HG02970 (cell line): ENCODE measurements at regions not wholly inside any gene's neighbourhood (a gene's known extent, or its start where the extent isn't known, plus 50 kb on each side); places are given as distances from the start of the nearest gene placed in this dataset.
"Not testable (repeated sequence)": the region's sequence is repeated elsewhere in the genome, so short reads cannot be mapped to it uniquely, and the experiment has no call there.

Experiments
- ATAC-seq: cut with Tn5 transposase; IDR thresholded peaks from one replicate; pipeline ENCODE4 v1.9.1; 2021; ENCODE audit warnings: mild to moderate bottlenecking, moderate library complexity, moderate number of reproducible peaks; ENCODE audit not compliant: unreplicated experiment, low FRiP score

GRCh38 chr10:3968727-3969126 lies 183.7 kb upstream of the KLF6 start:
- no peak for ATAC-seq

GRCh38 chr10:3964516-3964915 lies 179.5 kb upstream of the KLF6 start:
- no peak for ATAC-seq

GRCh38 chr10:3963191-3963673 lies 178.2 kb upstream of the KLF6 start:
- ATAC-seq: no peak

GRCh38 chr10:3961082-3961481 lies 176.1 kb upstream of the KLF6 start:
- ATAC-seq: no peak

- ATAC-seq: no peak
Observed at GRCh38 chr10:3960496-3960895, 175.5 kb upstream of the KLF6 start.

- no peak for ATAC-seq
Observed at GRCh38 chr10:3959370-3960325, 174.6 kb upstream of the KLF6 start.

- no peak for ATAC-seq
Observed at GRCh38 chr10:3958472-3958996, 173.5 kb upstream of the KLF6 start.

GRCh38 chr10:3955955-3956617 lies 171.1 kb upstream of the KLF6 start:
- ATAC-seq: no peak

- no peak for ATAC-seq
Observed at GRCh38 chr10:3955493-3955892, 170.5 kb upstream of the KLF6 start.

- no peak for ATAC-seq
Observed at GRCh38 chr10:3954615-3955014, 169.6 kb upstream of the KLF6 start.

- not testable (repeated sequence) for ATAC-seq
Observed at GRCh38 chr10:3954007-3954406, 169.0 kb upstream of the KLF6 start.

GRCh38 chr10:3951993-3952392 lies 167.0 kb upstream of the KLF6 start:
- ATAC-seq: no peak

GRCh38 chr10:3950676-3951275 lies 165.8 kb upstream of the KLF6 start:
- ATAC-seq: no peak

- ATAC-seq: no peak
Observed at GRCh38 chr10:3949711-3950110, 164.7 kb upstream of the KLF6 start.

- ATAC-seq: no peak
Observed at GRCh38 chr10:3948843-3949242, 163.8 kb upstream of the KLF6 start.

- no peak for ATAC-seq
Observed at GRCh38 chr10:3946234-3947229, 161.5 kb upstream of the KLF6 start.

GRCh38 chr10:3945026-3945425 lies 160.0 kb upstream of the KLF6 start:
- ATAC-seq: no peak

- no peak for ATAC-seq
Observed at GRCh38 chr10:3944591-3944990, 159.6 kb upstream of the KLF6 start.

GRCh38 chr10:3943695-3944257 lies 158.8 kb upstream of the KLF6 start:
- ATAC-seq: no peak
